HG03175 (cell line): ENCODE measurements at regions not wholly inside any gene's neighbourhood (a gene's known extent, or its start where the extent isn't known, plus 50 kb on each side); places are given as distances from the start of the nearest gene placed in this dataset.

Experiments used
- ATAC-seq: cut with Tn5 transposase; IDR thresholded peaks from one replicate; pipeline ENCODE4 v1.9.1; 2021; ENCODE audit warnings: mild to moderate bottlenecking, moderate library complexity; ENCODE audit not compliant: unreplicated experiment

DNA sequence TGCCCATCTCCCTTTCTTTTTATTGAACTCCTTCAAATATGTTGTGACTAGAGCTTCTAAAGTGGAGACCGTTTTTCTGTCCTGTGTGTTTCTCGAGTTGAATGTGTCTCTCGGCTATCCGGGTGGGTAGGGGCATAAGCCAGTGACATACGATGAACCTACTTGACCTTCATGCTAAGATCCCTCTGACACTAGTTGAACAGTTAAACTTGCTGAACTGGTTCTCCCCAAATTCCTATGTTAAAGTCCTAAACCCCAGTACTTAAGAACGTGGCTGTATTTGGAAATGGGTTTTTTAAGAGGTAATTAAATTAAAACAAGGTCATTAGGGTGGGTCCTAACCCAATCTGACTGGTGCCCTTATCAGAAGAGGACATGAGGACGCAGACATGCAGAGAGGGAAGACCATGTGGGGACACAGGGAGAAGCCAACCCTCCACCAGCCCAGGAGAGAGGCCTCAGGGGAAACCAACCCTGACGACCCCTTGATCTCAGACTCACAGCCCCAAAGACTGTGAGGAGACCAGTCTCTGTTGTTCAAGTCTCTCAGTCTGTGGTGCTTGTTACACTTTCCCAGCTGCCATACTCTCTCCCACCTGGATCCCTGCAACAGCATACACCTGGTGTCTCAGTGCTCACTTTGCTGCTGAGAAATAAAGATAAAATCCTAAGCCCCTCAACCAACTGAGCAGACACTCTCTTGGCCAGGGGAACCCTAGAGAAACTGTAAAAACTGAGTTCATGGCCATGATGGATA, 208.4 kb downstream of the MYLK4 start:
- peak; percentile 9 for ATAC-seq

DNA sequence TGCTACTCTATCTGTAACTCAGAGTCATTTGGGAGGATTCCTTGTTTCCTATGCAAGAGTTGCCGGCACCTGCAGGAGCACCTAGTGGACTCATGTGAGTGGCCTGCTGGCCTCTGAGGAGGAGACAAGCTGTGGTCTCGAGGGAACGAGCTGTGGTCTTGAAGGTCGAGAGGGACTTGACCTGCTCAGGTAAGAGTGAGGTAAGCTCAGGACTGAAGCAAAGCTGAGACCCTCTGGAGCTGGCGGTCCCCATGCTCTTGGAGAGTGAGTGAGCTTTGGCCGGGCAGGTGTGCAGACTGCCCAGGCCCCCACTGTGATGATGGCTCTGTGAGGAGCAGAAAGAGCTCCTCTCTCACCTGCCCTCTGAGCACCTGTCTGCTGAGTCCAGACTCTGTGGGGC, 214.3 kb downstream of the MYLK4 start:
- no peak for ATAC-seq

DNA sequence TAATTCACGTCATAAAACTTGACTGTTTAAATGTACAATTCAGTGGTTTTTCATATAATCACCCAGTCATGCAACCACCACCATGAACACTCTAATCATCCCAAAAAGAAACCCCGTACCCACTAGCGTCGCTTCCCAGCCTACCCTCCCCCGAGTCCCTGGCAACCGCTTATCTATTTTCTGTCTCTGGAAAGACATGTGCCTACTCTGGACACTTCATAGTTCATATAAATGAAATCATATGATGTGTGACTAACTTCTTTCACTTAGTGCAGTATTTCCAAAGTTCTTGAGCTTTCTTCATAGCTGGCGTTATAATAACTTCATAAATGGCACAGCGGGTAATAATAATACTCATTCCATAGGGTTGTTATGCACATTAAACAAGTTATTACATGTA, 215.2 kb downstream of the MYLK4 start:
- ATAC-seq = no peak

DNA sequence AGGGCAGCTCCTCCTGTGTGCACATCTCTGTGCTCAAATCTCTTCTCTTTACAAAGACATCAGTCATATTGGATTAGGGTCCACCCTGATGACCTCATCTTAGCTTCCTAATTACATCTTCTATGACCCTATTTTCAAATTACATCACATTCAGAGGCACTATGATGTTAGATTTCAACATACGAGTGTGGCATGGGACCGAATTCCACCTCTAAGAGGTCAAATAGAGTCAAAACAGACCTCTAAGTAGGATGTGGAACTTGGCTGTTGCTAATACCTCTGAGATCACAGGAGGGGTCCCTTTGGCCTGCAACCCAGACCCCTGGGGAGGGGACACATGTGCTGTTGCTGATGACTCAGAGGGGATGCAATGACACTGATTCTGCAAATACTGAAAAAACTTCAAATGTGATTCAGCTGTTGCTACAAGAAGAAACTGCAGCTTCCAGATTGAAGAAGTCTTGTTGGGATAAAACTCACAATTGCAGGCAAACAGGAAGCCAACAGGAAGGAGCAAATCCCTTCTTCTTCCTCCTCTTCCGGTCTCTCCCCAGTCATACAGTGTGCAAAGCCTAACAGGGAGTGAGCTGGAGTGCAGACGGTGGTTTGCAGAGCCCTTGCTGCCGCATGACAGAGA, 216.2 kb downstream of the MYLK4 start:
- no peak for ATAC-seq

DNA sequence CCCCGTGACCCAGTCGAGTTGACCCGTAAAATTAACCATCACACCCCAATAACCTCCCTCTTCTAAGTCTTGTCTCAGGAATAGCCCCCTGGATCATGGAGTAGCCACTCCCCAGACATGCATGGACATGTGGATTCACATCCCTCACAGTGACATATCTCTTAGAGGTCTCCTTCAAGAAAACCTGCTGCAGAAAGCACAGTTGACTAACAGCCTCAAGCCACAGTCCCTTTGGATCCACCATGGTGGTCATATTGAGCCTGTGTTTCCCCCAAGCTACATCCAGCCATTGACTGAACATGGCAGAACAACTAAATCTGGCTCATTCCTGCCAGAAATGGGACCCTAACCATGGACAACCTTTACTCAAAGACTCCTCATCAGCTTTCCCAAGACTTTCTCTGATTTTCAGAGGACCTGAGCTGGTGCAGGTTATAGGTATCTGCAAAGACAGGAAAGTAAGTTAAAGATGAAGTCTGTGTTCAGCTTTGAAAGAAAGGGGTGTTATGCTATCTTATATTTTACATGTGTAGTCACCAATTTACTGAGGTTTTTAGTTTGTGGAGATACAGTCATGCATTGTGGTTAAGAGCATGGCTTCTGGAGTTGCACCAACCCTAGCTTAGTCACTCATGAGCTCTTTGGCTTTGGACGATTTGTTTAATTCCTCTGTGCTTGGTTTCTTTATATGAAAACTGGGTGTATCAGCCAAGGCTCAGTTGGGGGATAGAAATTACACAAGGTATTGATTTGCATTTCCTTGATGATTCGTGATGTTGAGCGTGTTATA, 219.1 kb downstream of the MYLK4 start:
- ATAC-seq = no peak

DNA sequence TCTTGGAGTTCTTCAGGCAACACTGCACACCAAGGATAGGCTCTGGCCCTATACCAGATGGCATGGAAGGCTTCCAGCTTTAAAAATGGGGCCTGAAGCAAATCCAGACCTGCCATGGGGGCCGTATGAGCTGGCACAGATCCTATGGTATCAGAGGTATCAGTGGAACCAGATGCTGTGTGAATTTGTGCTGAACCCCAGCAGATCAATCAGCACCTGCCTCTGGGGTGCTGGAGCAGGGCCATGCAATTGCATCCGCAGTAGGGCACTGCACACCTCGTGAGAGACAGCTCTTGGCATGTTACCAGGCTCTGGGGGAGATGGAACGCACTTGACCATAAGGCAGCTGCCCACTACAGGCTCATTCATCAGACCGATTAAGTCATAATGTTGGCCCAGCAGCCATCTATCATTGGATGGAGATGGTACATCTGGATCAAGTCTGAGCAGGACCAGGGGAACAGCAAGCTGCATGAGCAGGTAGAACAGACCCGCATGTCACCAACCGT, 221.5 kb downstream of the MYLK4 start:
- ATAC-seq = no peak

DNA sequence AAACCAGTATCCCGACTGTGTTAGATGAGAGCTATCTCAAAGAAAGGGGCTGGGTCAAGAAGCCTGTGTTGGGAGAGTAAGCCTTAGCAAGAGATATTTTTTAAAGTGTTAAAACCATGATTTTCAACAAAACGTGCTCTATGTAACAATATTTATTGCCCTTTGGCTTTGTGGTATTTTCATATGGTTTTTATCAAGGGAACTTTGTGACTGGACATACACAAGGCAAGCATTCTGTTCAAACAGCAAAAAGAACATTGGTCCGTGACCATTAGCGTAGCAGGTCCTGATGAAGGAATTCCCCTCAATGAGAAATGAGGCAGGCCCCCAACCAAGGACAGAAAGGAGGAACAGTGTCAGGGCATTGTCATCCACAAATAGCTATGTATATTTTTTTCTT, 222.6 kb downstream of the MYLK4 start:
- no peak for ATAC-seq

DNA sequence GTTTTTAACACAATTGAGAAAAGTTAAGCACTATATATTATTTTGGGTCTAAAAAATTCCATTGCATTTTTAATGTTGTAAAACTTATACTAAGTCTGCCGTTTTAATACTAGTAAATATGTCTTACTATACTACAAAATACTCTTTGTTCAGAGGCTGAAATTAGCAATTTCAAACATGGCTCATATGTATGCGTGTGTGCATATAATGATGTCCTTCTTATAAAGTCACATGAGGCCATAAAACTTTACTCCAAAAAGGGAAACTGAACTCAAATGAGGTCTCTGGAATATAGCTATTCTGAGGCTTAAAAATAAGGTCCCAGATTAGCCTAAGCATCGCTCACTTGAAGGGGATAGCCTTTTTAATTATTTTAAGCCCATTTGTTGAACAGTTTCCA, 224.0 kb downstream of the MYLK4 start:
- ATAC-seq = no peak

DNA sequence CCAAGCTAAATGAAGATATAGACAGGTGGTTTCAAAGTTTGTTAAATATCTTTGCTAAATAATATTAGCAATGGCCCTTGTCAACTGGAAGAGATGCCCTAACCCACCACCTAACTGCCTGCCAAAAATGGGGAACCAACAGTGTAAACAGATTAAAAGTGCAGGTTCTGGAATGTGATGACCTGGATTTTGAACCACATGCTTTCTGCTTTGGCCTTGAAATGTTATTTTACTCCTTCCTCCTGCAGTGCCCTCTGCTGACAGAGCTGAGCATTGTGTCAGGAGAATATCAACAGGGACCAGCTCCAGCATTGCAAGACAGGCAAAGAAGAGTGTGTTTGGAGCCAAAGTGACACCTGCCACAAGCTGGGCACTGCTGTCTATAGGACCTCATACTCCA, 226.6 kb downstream of the MYLK4 start:
- no peak for ATAC-seq

DNA sequence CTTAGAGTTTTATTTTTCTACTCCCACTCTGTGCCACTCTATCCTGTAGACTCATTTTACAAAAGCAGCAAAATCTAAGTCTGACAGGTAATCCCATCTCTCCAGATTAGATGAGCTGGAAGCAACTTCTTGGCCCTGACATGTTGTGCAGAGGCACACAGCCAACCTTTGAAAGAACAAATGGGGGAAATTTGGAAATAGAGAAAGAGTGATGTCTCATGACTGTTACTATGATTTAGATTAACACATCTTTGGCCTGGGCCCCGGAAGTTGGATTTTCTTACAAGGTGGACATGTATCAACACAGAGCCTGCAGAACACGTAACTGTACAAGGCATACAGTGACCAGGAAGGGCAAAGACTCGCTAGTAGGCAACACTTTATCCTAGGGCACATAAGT, 227.7 kb downstream of the MYLK4 start:
- no peak for ATAC-seq

DNA sequence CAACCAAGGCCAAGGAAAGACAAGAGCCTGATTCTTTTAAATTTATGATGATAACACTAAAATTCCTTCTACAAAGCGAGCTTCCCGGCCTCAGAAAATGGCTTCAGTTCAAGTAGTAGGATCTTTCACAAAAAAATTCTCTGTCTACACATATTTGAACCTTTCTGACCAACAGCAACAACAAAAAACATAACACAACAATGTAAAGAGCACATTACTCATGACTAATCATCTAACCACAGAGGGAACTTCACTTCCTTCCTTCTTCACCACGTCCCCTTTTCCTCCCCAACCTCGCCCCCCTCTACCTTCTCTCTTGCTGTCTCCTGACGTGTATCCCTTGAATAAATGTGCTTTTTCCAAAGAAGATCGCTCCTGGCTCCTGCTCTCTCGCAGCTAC, 228.2 kb downstream of the MYLK4 start:
- no peak for ATAC-seq

DNA sequence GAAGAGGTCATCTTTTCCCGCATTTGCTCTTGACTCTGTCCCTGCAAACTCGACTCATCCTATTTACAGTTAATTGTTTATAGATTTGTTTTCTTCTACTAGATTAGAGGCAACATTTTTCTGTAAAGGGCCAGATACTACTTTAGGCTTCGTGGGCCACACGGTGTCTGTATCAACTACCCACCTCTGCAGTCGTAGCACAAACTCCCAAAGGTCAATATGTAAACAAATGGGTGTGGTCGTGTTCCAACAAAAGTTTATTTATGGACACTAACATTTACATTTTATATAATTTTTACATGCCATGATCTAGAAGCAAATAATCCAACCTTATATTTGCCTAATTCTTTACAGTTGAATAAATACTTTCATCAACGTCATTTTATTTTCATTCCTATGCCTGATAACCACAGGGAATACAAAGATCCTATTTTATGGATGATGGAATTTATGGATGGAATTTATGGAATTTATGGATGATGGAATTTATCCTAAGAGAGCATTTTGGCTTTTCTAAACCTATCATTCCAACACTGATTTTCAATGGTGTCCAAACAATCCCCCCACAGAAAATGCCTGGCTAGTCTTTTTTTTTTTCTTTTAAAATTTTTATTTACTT, 232.8 kb downstream of the MYLK4 start:
- ATAC-seq = no peak

DNA sequence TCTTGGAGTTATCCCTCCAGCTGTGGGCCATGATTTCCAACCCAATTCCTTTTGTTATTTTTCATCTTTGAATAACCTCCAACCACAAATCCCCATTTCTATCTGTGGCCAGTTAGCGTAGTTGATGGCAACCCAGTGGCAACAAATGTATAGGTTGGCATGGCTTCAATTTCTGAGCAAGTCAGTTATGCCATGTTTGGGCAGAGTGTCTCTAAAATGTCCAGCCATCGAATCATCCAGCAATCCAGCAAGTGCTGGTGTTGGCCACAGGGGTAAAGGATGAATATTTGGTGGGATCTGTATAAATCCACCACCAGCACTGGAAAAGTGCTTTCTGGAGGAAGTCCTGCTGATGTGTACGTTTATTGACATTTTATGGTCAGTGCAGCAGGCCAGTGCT, 233.3 kb downstream of the MYLK4 start:
- ATAC-seq = no peak

DNA sequence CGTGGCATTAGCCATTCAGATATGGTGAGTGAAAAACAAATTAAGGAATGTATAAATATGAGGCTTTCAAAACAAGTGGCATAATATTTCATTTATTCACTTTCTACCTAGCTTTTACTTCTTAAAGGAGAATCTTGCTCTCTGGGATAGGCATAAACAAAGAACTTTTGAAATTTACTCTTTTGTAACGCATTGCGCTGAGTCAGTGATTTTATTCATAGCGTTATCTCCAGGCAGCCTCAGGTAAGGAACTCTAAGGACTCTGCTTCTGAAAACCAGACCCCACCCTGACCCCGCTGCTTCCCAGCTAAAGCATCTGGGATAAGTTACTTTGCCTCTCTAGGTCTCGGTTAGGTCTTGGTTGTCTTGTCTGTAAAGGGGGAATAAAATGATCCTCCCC, 234.7 kb downstream of the MYLK4 start:
- no peak for ATAC-seq

DNA sequence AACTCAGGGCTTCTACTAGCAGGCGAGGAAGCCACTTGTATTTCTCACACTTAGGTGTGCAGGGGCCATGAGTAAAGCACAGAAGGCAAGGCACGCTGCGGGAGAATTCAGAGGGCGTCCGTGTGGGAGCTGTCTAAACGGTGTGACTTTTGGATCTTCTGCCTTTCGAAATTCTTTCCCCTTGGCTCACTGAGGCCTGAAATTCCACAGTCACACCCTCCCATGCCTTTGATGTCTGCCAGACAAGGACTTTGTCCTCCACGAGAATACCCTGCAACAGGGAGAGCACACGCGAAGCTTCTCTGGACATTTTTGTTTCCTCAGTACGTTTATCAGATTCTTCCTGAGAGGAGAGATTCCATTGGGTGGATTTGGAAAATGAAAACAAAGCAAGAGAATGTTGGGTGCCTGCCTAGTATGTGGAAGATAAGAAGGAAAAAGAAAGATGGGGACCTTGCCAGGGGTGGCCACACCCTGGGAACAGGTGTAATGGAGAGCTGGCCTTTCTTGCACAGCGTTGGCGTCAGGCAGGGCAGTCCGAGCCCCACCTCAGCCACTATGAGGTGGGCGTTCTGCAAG, 235.7 kb downstream of the MYLK4 start:
- ATAC-seq = no peak

DNA sequence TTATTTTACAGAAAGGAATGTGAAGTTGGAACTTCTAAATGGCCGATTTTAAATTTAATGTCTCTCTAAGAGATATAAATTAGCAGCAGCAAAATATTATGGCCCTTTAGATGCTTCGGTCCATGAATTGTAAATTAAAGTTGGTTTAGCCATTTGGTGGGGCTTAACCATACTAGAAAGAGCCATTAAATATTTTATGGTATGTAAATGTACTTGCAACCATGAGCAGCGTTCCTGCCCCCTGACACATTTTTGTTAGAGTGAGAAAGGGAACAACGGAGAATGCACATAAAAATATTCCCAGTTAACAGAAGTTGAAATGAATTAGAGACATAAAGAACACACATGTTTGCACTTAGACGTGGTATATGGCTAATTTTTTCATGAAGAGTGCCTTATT, 237.9 kb downstream of the MYLK4 start:
- no peak for ATAC-seq

DNA sequence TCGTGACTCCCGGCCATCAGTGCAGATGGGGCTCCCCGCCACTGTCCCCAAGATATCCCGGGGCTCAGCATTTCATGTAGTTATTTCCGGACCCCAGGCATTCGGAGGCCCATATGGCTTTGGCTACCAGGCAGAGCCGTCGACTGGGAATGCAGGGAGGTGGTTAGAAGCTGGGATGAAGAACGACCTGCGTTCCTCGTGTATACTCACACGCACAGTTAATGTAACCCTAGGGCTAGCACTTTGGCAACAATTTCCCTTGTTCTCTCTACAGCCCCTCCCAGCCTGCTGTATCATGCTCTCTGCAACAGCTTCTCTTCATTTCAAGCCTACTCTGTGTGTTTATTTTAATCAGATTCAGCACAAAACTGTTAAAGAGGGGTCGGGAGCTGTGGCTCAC, 240.4 kb downstream of the MYLK4 start:
- ATAC-seq = no peak

DNA sequence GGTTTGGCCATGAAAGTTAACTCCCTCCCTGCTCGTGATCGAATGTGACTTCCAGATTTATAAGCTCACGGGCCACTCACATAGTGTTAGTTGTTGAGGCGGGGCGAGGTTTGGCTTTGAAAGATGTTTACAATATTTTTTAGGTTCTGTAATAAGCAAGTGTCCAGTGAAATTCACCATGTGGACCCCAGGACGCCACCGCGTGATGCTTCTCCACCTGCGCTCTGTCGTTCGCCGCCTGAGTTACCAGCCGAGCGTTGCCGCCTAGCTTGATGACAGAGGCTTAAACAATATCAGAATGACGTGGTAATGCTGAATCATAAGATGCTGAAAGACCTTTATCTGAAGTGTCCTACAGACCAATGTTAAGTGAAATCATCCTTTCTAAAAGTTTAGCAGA, 241.0 kb downstream of the MYLK4 start:
- ATAC-seq = no peak

DNA sequence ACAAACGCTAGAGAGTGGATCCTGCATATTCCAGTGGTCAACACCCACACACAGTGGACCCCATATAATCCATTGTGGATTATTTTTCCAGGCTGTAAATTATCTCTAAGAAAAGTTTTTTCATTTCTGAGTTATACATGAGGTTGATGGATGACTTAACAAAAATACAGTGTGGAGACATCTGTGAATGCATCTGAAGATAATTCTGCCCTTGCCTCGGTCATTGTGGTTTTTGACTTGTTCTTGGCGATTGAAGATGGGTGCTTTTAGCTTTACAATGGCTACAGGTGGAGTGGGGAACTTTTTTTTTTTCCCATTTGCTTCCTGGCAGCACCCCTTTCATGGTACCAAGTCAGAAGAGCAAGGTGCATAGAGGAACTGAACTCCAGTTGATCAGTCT, 242.7 kb downstream of the MYLK4 start:
- ATAC-seq = no peak

DNA sequence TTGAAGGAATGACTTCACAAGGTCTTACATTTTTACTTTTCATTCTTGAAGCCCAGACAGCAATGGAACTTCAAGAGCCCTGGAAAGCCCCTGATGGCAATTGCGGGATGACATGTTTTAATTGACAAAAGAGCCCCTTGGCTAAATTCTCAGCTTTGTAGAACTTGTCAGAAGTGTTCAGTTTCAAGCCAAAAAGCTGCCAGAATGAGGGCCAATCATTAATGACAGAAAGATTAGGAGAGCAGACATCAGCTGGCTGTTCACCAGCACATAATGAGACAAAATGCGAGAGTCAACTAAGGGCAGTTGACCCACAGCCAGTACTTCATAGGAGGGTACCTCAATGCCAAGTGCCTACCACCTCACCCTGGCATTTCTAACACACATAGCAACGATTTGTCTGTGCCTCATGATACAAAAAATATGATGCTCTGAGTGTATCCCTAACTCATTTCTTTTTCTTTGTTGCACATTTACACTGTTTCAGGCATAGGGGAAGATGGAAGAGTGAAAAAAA, 243.1 kb downstream of the MYLK4 start:
- ATAC-seq = no peak

DNA sequence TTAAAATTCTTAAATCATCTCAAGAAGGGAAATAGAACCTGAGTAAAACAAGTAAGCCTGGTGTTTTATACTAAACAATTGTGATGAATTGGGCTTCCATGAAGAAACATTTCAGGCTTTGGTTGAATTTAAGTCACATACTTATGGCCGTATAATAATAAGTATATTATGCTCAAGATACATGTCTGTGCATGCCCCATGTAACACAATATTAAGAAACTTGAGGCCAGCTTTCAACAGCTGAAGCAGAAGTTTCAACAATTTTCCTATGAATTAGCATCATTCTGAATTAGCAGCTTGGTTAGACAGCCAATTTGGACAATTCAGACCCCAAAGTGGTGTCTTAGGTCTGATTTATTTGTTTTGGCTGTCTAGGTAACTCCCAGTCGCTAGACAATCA, 243.7 kb downstream of the MYLK4 start:
- no peak for ATAC-seq
